Uterus (tissue), 3 donors: ENCODE measurements at regions not wholly inside any gene's neighbourhood (a gene's known extent, or its start where the extent isn't known, plus 50 kb on each side); places are given as distances from the start of the nearest gene placed in this dataset.

Experiments used
- DNase-seq, 2 donors: peaks; one replicate each; pipeline ENCODE4 v3.0.0-alpha.2; 2019 to 2020
- H3K27ac ChIP-seq, 2 donors: fragments of 200-600 bp; sonication (generic); 1 replicate in 1 of 2; 2 replicates in 1 of 2; pipeline ENCODE4 v1.5.1; 2016 to 2018
- H3K27me3 ChIP-seq, 2 donors: fragments of 200-600 bp; sonication (generic); one replicate each; pipeline ENCODE4 v1.5.1; 2018 to 2019; ENCODE audit warnings: control low read depth in 1 of 2
- H3K36me3 ChIP-seq, 2 donors: fragments of 200-600 bp; sonication (generic); one replicate each; pipeline ENCODE4 v1.5.1; 2019; ENCODE audit warnings: control low read depth in 1 of 2
- H3K4me1 ChIP-seq, 2 donors: fragments of 200-600 bp; sonication (generic); one replicate each; pipeline ENCODE4 v1.5.1; 2018 to 2019; ENCODE audit warnings: control low read depth in 1 of 2
- H3K4me3 ChIP-seq, 2 donors: fragments of 200-600 bp; sonication (generic); 1 replicate in 1 of 2; 2 replicates in 1 of 2; pipeline ENCODE4 v1.5.1; 2018 to 2019; ENCODE audit warnings: mild to moderate bottlenecking in 1 of 2
- H3K9me3 ChIP-seq, 2 donors: fragments of 200-600 bp; sonication (generic); one replicate each; pipeline ENCODE4 v1.5.1; 2019; ENCODE audit warnings: control low read depth in 1 of 2
- POLR2A ChIP-seq, 2 donors: fragments of 450-650 bp; IDR thresholded peaks; one replicate each; pipeline ENCODE4 v1.6.1; 2016; ENCODE audit warnings: antibody characterized with exemption in 2 of 2, mild to moderate bottlenecking in 1 of 2, moderate library complexity in 1 of 2
- intact Hi-C: fragments of 100-400 bp; cut with DNase I; formaldehyde crosslinking; loops from one replicate; pipeline ENCODE4 v1.15.1; 2023; ENCODE audit warnings: low total_unique reads
- TF ChIP-seq, protein P1 (sequence below), 4 experiments: fragments of 200-600 bp in 2 of 4; fragments of 450-650 bp in 2 of 4; sonication (generic) in 2 of 4; IDR thresholded peaks; one replicate each; pipeline ENCODE4 v1.5.1; 2016 to 2019; ENCODE audit warnings: antibody characterized with exemption in 4 of 4, mild to moderate bottlenecking in 2 of 4, moderate library complexity in 1 of 4
- donor health status: DM: yes; HTN: yes; CAD: no.

DNA sequence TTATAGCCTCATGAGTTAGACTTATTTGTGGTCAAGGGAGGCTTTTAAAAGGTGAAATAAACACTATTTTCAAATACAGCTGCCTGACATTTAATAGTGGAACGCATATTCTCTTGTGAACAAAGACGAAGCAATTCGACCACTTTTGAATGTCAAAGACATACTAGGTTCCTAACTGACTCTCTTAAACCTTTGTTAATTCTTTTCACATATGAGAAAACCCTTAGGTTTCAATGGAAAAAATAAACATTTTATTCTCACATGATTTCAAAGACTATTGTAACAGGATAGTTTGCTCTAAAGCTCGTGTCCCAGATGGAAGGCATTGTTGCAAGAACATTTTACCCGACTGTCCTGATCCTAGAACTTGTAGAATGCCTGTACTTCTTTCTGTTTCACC is 74.8 kb upstream of the BOC start:
- no peak for DNase-seq
- intact Hi-C loops, result loop anchor here (5.0 kb wide), 1 partner anchor 151 kb away; no protein-coding TSS in a partner anchor
- Histone ChIP-seq H3K27me3 (no peaks in the 10 kb centered on the region), H3K27ac (peak overlapping the region; percentile 31 to 42), H3K4me3 (no peak overlapping the region), H3K36me3 (no peaks in the 10 kb centered on the region), H3K9me3 (no peaks in the 10 kb centered on the region), H3K4me1 (no peaks in the 10 kb centered on the region)
- TF ChIP-seq, protein P1, sequence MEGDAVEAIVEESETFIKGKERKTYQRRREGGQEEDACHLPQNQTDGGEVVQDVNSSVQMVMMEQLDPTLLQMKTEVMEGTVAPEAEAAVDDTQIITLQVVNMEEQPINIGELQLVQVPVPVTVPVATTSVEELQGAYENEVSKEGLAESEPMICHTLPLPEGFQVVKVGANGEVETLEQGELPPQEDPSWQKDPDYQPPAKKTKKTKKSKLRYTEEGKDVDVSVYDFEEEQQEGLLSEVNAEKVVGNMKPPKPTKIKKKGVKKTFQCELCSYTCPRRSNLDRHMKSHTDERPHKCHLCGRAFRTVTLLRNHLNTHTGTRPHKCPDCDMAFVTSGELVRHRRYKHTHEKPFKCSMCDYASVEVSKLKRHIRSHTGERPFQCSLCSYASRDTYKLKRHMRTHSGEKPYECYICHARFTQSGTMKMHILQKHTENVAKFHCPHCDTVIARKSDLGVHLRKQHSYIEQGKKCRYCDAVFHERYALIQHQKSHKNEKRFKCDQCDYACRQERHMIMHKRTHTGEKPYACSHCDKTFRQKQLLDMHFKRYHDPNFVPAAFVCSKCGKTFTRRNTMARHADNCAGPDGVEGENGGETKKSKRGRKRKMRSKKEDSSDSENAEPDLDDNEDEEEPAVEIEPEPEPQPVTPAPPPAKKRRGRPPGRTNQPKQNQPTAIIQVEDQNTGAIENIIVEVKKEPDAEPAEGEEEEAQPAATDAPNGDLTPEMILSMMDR (IDR thresholded peaks at IDR 0.05), result no peak
- TF ChIP-seq POLR2A (IDR thresholded peaks at IDR 0.05), result no peak

DNA sequence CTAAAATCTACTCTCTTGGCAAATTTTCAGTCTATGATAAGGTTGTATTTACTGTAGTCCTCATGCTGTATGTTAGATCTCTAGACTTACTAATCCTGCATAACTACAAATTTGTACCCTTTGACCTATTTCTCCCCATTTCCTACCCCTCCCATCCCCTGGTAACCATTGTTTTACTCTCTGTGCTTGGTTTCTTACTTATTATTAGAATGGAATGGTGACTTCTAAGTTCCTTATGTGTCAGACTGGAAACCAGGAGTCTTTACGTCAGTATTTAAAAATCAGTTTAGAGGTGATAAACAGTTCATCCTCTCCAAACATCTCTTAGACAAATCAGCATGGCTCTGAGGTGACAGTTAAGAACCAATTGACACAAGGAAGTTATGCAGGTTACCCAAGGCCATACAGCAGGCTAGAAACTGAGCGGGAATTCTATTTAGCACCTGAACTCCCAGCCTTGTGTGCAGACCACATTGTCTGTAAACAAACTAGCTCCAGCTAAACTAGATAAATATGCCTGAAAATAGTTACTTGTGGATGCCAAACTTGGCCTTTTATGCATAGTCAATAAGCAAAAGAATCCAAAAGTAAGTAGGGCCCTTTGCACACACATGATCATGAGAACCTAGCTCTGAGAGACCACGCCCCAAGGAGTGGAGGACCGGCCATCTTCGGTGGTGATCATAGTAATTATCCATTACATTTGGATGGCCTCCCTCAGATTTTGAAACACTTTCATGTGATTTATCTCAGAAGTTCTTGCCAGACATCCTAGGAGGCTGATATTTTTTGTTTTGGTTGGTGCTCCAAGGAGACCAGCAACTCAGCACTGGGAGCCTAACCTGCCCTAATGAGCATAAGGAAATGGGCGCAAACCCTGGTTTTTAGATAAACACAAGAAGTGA is 72.3 kb upstream of the BOC start:
- TF ChIP-seq POLR2A (IDR thresholded peaks at IDR 0.05), result no peak
- TF ChIP-seq, protein P1 (IDR thresholded peaks at IDR 0.05), result no peak
- Histone ChIP-seq H3K4me3 (no peak overlapping the region), H3K27ac (peak overlapping the region; percentile 25 to 39), H3K27me3 (no peaks in the 10 kb centered on the region), H3K36me3 (no peaks in the 10 kb centered on the region), H3K9me3 (no peaks in the 10 kb centered on the region), H3K4me1 (no peaks in the 10 kb centered on the region)
- intact Hi-C loops, result loop anchor here (5.0 kb wide), 1 partner anchor 148 kb away; no protein-coding TSS in a partner anchor
- DNase-seq, result peak in 1 of 2 donors; percentile 38

DNA sequence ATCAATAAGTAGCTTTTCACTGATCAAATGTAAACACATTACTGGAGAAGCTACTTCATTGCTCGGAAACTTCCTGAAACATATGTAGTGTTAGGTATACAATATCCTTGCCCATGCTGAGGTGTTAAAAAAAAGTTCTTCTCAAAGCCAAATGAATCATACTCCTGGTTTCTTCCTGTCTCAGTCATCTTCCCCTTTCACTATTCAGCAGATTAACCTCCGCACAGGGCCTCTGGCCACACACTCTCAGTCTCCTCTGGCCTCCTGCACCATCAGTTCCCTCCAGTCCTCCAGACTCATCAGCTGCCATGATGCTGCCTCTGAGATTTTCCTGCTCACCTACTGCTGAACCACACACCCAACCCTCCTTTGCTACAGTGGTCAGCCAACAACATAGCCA is 70.5 kb upstream of the BOC start:
- Histone ChIP-seq H3K27ac (no peak overlapping the region), H3K36me3 (no peaks in the 10 kb centered on the region), H3K4me1 (no peaks in the 10 kb centered on the region), H3K9me3 (no peaks in the 10 kb centered on the region), H3K27me3 (no peaks in the 10 kb centered on the region), H3K4me3 (no peak overlapping the region)
- no peak for DNase-seq
- TF ChIP-seq, protein P1 (IDR thresholded peaks at IDR 0.05), result no peak
- no peak for TF ChIP-seq POLR2A (IDR thresholded peaks at IDR 0.05)
- intact Hi-C loops, result no loop called here

DNA sequence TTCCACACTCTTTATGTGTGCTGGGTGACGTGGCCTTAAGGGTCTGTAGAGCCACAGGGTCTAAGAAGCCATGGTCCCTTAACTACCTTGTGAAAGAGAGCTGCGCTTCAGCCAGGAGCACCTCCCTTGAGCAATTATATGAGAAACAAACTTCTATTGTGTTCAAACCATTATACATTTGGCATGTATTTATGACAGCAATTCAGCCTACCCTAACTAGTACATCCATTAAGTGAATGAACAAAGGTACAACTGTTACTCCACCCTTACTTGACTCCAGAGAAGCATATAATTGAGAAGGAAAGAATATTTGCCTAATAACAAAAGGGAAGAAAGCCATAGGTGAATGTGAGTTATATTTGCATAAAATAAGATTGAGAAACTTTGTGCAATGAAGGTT is 69.8 kb upstream of the BOC start:
- no peaks in the 10 kb centered on the region for H3K27me3 ChIP-seq
- H3K4me1 ChIP-seq, result no peaks in the 10 kb centered on the region
- intact Hi-C loops, result no loop called here
- H3K27ac ChIP-seq, result no peak overlapping the region
- no peaks in the 10 kb centered on the region for H3K36me3 ChIP-seq
- TF ChIP-seq POLR2A (IDR thresholded peaks at IDR 0.05), result no peak
- TF ChIP-seq, protein P1 (IDR thresholded peaks at IDR 0.05), result no peak
- no peak overlapping the region for H3K4me3 ChIP-seq
- H3K9me3 ChIP-seq, result no peaks in the 10 kb centered on the region
- DNase-seq, result no peak

DNA sequence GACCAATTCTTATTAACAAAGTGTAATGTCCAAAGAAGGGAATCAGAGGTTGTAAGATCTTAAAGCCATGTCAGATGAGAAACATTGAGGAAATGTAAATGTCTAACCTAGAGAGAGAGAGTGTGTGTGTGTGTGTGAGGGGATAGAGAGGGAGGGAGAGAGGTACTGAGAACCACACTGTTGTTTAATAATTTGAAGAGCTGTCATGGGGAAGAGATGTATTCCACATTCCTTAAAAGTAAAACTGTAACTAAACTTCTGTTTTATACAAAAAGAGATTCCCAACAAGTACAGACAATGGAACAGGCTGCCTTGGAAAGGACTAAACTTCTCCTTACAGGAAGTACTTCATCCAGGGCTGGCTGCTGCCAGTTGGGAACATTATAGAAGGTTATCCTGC is 68.9 kb upstream of the BOC start:
- H3K9me3 ChIP-seq, result no peaks in the 10 kb centered on the region
- no peaks in the 10 kb centered on the region for H3K27me3 ChIP-seq
- intact Hi-C loops, result no loop called here
- H3K27ac ChIP-seq, result no peak overlapping the region
- TF ChIP-seq POLR2A (IDR thresholded peaks at IDR 0.05), result no peak
- TF ChIP-seq, protein P1 (IDR thresholded peaks at IDR 0.05), result no peak
- no peaks in the 10 kb centered on the region for H3K36me3 ChIP-seq
- no peak for DNase-seq
- no peak overlapping the region for H3K4me3 ChIP-seq
- no peaks in the 10 kb centered on the region for H3K4me1 ChIP-seq
